NCI-H82 (cell line): ENCODE measurements at regions not wholly inside any gene's neighbourhood (a gene's known extent, or its start where the extent isn't known, plus 50 kb on each side); places are given as distances from the start of the nearest gene placed in this dataset.
"Not testable (repeated sequence)": the region's sequence is repeated elsewhere in the genome, so short reads cannot be mapped to it uniquely, and the experiment has no call there.

Source experiments
- DNase-seq: peaks from one replicate; lab custom pipeline; 2025; lab: John Stamatoyannopoulos, UW

- not testable (repeated sequence) for DNase-seq
Measured at GRCh38 chr3:185306286-185306685, 52.4 kb upstream of the EHHADH start.

GRCh38 chr3:185306847-185307246, 53.0 kb upstream of the EHHADH start:
- DNase-seq, result no peak

GRCh38 chr3:185308126-185308754, 54.4 kb upstream of the EHHADH start:
- peak; percentile 79 for DNase-seq

GRCh38 chr3:185309302-185309701, 53.6 kb upstream of the MAP3K13 start:
- DNase-seq, result no peak

- no peak for DNase-seq
Measured at GRCh38 chr3:185309795-185310194, 53.1 kb upstream of the MAP3K13 start.

- no peak for DNase-seq
Measured at GRCh38 chr3:185311991-185312390, 50.9 kb upstream of the MAP3K13 start.
